PFSK-1 (cell line): ENCODE measurements at regions not wholly inside any gene's neighbourhood (a gene's known extent, or its start where the extent isn't known, plus 50 kb on each side); places are given as distances from the start of the nearest gene placed in this dataset.

Experiments
- FOXP2 ChIP-seq: optimal IDR thresholded peaks from 2 replicates; pipeline ENCODE3; 2011; ENCODE audit warnings: borderline replicate concordance, control low read depth, inconsistent platforms; ENCODE audit not compliant: insufficient read depth; ENCODE audit errors: extremely low read length, extremely low read depth
- POLR2AphosphoS5 ChIP-seq: IDR thresholded peaks from 2 replicates; pipeline ENCODE4 v1.6.1; 2012; ENCODE audit warnings: low read depth, mild to moderate bottlenecking, control low read depth, low read length, moderate library complexity
- SIN3A ChIP-seq: IDR thresholded peaks from 2 replicates; pipeline ENCODE4 v1.6.1; 2012; ENCODE audit warnings: mild to moderate bottlenecking, low read length, moderate library complexity, borderline replicate concordance; ENCODE audit not compliant: insufficient read depth
- TAF1 ChIP-seq: IDR thresholded peaks from 2 replicates; pipeline ENCODE4 v1.6.1; 2012; ENCODE audit warnings: low read length, control low read depth, borderline replicate concordance; ENCODE audit not compliant: insufficient read depth
- TF ChIP-seq, protein P1 (sequence below), 2 experiments: IDR thresholded peaks; 2 replicates each; pipeline versions ENCODE4 v1.6.1 to v1.8.0; 2011 to 2012; ENCODE audit warnings: low read depth in 2 of 2, low read length in 2 of 2, control low read depth in 1 of 2, inconsistent platforms in 1 of 2, mild to moderate bottlenecking in 1 of 2, moderate library complexity in 1 of 2; ENCODE audit not compliant: insufficient read depth in 1 of 2

DNA sequence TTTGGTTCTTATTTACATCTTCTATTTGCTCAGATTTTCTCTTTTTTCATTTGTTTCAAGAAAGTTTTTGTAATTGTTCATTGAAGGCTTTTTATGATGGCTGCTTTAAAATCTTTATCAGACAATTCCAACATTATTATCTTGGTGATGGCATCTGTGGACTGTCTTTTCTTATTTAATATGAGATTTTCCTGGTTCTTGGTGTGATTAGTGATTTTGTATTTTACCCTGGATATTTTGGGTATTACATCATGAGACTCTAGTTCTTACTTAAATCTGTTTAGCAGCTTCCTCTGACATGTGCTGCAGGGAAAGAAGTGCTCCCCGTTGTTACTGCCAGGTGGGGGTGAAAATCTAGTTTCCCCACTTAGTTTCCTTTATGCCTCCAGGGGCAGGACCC is 94.2 kb upstream of the ANKH start:
- TF ChIP-seq POLR2AphosphoS5 (no peak), FOXP2 (no peak), TAF1 (no peak), SIN3A (no peak)
- TF ChIP-seq, protein P1, sequence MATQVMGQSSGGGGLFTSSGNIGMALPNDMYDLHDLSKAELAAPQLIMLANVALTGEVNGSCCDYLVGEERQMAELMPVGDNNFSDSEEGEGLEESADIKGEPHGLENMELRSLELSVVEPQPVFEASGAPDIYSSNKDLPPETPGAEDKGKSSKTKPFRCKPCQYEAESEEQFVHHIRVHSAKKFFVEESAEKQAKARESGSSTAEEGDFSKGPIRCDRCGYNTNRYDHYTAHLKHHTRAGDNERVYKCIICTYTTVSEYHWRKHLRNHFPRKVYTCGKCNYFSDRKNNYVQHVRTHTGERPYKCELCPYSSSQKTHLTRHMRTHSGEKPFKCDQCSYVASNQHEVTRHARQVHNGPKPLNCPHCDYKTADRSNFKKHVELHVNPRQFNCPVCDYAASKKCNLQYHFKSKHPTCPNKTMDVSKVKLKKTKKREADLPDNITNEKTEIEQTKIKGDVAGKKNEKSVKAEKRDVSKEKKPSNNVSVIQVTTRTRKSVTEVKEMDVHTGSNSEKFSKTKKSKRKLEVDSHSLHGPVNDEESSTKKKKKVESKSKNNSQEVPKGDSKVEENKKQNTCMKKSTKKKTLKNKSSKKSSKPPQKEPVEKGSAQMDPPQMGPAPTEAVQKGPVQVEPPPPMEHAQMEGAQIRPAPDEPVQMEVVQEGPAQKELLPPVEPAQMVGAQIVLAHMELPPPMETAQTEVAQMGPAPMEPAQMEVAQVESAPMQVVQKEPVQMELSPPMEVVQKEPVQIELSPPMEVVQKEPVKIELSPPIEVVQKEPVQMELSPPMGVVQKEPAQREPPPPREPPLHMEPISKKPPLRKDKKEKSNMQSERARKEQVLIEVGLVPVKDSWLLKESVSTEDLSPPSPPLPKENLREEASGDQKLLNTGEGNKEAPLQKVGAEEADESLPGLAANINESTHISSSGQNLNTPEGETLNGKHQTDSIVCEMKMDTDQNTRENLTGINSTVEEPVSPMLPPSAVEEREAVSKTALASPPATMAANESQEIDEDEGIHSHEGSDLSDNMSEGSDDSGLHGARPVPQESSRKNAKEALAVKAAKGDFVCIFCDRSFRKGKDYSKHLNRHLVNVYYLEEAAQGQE (IDR thresholded peaks at IDR 0.05; ENCODE audit: insufficient read depth in 1 of 2, low read depth in 2 of 2, low read length in 2 of 2) = no peak
